HG02623 (cell line): ENCODE measurements at regions not wholly inside any gene's neighbourhood (a gene's known extent, or its start where the extent isn't known, plus 50 kb on each side); places are given as distances from the start of the nearest gene placed in this dataset.
"Not testable (repeated sequence)": the region's sequence is repeated elsewhere in the genome, so short reads cannot be mapped to it uniquely, and the experiment has no call there.

Source experiments
- ATAC-seq: cut with Tn5 transposase; IDR thresholded peaks from one replicate; pipeline ENCODE4 v1.9.1; 2021; ENCODE audit warnings: moderate library complexity; ENCODE audit not compliant: unreplicated experiment

- no peak for ATAC-seq
Measured at GRCh38 chr6:153301602-153302001, 170.5 kb upstream of the RGS17 start.

GRCh38 chr6:153282456-153282855, 151.4 kb upstream of the RGS17 start:
- not testable (repeated sequence) for ATAC-seq

- no peak for ATAC-seq
Measured at GRCh38 chr6:153275997-153276396, 144.9 kb upstream of the RGS17 start.

- ATAC-seq, result no peak
Measured at GRCh38 chr6:153272201-153272980, 141.3 kb upstream of the RGS17 start.

- ATAC-seq, result no peak
Measured at GRCh38 chr6:153263489-153263888, 132.4 kb upstream of the RGS17 start.

DNA sequence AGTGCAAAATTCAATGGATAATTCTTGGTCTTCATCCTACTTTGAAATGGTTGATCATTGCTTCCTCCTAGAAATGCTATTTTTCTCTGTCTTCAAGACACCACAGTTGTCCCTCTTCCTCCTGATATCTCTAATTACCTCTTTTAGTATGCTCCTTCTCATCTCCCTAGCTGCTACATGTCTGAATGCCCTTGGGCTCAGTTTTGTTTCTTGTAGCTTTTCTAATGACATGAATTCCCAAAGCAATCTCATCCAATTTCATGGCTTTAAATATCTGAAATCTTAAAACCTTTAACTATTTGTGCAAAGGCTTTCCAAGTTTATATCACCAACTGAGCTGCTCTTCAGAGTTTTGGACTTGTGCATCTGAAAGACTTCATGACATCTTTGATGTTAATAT, 120.2 kb upstream of the RGS17 start:
- no peak for ATAC-seq

- ATAC-seq, result no peak
Measured at GRCh38 chr6:153237670-153238069, 106.6 kb upstream of the RGS17 start.

DNA sequence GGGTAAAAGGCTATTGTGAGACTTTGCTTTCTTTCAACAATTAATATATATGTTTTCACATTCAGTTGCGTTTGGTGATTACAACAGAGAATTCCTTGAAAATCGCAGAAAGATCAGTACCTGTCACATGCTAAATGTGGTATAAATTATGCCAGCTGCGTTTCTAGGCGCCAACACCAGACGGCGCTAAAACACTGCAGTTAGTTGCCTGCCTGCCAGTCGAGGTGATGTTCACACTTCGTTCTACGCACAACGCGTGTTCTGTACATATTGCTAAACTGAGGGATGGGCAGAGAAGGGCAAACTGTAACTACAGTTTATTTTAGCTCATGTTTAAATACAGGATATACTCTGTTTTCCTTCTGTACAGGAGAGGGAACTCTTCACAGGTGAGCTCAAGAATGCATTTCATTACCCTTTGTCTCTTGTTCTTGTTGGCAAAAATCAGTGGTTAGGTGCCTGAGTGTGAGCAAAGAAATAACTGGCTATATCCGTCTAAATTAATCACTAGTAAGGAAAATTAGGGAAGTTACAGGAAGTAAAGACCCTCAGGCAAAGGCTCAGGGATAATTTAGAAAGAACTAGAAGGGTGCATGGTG, 100.1 kb upstream of the RGS17 start:
- ATAC-seq, result no peak

DNA sequence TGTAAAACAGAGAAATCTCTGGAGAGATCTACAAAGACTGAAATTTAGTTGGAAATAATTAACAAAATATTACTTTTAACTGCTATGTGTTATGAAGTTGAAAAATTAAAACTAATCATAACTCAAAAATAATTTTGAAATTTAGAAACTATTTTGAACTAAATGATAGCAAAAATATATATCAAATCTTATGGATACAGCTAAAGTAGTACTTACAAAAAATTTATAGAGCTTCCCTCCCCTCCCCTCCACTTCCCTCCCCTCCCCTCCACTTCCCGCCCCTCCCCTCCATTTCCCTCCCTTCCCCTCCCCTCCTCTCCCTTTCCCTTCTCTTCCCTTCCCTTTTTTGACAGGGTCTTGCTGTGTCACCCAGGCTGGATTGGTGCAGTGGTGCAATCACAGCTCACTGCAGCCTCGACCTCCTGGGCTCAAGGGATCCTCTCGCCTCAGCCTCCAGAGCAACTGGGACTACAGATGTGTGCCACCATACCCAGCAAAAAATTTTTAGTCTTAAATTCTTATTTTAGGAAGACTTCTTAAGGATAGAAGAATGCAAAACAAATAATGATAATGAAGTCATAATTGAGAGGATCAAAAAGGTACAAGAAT, 87.2 kb upstream of the RGS17 start:
- ATAC-seq, result no peak

DNA sequence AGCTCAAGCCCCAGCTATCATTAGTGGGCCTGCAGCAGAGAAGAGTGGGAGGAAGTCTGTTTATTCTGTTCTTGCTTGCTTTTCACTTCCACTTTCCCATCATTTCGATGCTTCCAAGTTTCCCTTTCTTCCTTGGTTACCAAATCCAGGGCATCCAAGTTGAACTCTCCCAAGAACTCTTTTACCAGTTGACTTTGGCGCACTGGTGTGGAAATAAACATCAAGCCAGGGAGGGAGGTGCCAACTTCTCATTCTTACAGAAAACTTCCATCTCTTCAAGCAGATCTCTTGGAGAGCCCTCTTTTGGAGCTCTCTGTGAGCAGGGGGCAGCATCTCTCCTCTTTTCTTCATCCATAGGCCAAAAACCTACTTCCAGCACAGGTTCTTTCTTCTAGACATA, 85.7 kb upstream of the RGS17 start:
- no peak for ATAC-seq

DNA sequence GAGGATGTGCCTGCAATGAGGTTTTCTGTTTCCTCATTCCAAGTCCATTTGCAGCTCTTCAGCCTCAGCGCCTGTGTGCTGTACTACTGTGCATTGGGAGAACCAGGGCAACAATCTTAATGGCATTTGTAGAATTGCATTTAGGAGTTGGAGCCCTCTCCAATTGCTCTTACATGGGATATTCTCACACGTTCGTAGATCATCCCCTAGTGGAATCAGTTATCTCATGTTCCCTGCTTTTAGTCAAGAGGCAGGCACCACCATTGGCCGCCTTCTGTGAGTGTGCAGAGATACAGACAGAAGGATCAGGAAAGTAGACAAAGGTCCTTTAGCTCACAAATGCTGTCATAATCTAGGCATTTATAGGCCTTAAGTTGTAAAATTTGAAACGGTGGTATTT, 84.2 kb upstream of the RGS17 start:
- ATAC-seq, result no peak

GRCh38 chr6:153214436-153214835, 83.4 kb upstream of the RGS17 start:
- ATAC-seq, result no peak

- peak; percentile 75 for ATAC-seq
Measured at GRCh38 chr6:153210083-153210482, 79.0 kb upstream of the RGS17 start.

DNA sequence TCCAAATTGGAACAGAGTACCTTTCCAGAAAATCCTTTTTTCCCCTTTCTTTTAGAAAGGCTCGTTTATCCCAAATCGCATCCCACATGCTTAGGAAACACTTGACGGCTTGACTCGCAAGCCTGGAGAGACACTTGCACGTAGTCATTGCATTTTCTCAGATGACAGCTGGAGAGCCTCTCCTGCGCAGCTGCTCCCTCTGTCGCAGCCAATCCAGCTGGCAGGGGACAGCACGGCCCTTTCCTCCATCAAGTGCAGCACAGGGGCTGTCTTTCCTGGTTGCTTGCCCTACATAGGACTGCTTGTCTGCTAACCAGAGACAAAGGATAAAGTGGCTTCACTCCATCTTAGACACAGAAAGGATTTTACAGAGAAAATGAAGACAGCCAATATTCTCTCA, 77.6 kb upstream of the RGS17 start:
- no peak for ATAC-seq

DNA sequence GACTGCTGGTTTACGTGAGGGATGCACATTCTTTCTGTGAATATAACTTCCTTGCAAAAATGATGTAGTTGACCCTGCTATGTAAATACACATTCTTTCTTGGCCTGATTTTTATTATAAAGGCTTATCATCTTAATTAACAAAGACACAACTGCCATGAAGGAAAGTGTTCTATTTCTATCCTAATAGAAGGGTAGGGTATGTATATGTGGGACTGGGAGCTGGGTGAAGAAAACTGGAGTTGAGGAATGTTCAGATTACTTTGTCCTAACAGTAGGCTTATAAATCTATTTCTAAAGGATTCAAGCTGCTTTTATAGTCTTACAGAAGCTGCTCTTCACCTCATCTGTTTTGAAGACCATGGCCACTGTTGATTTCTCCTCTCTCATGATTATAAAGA, 76.5 kb upstream of the RGS17 start:
- ATAC-seq, result no peak

DNA sequence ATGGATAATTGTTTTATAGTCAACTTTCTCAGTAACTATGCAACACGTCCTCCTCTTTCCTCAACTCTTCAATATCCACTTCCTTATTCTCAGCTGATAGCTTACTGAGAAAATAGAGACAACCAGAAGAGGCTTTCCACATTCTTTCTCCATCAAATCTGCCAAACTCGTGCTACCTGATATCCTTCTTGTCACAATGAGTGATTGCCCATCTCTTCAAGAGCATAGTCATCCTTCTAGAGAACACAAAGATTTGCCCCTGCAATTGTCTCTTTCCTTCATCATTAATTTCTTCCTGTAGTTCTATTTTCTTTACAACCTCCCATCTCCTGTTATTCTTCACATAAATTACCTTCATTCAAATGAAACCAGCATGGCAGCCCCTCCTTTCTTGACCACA, 75.9 kb upstream of the RGS17 start:
- no peak for ATAC-seq

DNA sequence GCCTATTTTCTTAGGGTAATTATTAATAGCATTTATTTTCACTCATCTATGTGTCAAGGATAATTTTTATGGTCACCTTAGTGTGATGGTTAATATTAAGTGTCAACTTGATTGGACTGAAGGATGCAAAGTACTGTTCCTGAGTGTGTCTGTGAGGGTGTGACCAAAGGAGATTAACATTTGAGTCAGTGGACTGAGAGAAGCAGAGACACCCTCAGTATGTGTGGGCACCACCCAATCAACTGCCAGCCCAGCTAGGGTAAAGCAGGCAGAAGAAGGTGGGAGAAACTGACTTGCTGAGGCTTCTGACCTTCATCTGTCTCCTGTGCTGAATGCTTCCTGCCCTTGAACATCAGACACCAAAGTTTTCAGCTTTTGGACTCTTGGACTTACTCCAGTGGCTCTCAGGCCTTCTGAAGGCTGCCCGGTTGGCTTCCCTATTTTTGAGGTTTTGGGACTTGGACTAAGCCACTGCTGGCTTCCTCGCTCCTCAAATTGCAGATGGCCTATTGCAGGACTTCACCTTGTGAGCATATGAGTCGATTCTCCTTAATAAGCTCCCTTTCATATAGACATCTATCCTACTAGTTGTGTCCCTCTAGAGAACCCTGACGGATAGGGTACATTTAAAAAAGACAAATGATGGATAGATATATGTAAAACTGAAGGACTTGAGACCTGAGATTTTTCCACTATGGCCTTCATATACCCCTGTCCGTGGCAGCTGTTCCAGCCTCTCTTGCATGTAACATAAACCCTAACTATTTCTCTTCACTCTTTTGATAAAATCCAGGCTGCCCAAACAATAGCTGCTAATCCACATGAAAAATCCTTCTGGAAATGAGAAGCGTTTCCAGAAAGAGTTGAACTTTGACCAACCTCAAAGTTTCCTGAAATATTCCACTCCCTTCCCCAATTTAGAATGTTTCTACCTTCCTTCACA, 62.1 kb upstream of the RGS17 start:
- ATAC-seq, result no peak

DNA sequence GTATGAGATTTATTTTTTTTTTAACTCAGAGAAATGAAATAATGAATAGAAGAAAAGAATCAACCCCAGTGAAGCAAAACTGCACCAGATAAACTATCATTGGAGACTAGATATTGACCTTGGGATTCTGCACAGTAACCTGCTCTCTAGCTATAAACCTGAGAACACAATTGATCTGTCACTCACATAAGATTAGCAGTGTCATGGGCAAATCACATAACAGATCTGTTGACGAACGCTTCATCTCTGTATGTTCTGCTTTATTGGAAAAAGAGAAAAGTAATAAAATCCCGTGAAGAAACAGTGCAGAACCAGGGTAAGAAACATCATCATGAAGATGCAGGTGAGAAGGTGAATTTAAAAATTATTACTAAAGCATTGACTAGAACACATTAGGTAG, 52.8 kb upstream of the RGS17 start:
- ATAC-seq, result no peak
